ENCODE measurements at regions not wholly inside any gene's neighbourhood (a gene's known extent, or its start where the extent isn't known, plus 50 kb on each side); places are given as distances from the start of the nearest gene placed in this dataset.

- ChIA-PET CTCF (no interaction called here), POLR2A (ENCODE audit: unreplicated experiment) (no interaction called here)
- H3K27me3 ChIP-seq (ENCODE audit: low read length), result no peaks in the 10 kb centered on the region
- DNase-seq, result no peak
- H3K4me3 ChIP-seq (ENCODE audit: low read length), result no peak overlapping the region
- intact Hi-C loops (cut with micrococcal nuclease), result no loop called here
- H3F3A ChIP-seq (ENCODE audit: low read length, unreplicated experiment), result no peaks in the 10 kb centered on the region
- no peaks in the 10 kb centered on the region for H3K9me3 ChIP-seq (ENCODE audit: low read length)
- peaks cover 6% of the 10 kb centered on the region; the same call in 1 of the 2 replicates for H3K4me1 ChIP-seq (ENCODE audit: insufficient read depth, low read length)
- H3K36me3 ChIP-seq (ENCODE audit: low read depth, low read length), result no peaks in the 10 kb centered on the region
- TF ChIP-seq EZH2phosphoT487 (IDR thresholded peaks at IDR 0.05; ENCODE audit: borderline replicate concordance, low read length) (no peak), EZH2 (IDR thresholded peaks at IDR 0.05; ENCODE audit: low read length, unreplicated experiment) (no peak), CTCF (conservative IDR thresholded peaks at IDR 0.05; ENCODE audit: low read depth, low read length) (no peak)
- BruUV-seq (replicated peaks), result no TSS peak
- H4K20me1 ChIP-seq (ENCODE audit: low read length), result no peaks in the 10 kb centered on the region
- H3K9ac ChIP-seq (ENCODE audit: low read length), result no peak overlapping the region
- no peak overlapping the region for H3K4me2 ChIP-seq (ENCODE audit: low read length)
- no peaks in the 10 kb centered on the region for H3K79me2 ChIP-seq (ENCODE audit: low read length)
- H3K27ac ChIP-seq (ENCODE audit: low read length), result no peak overlapping the region
- H3K9me2 ChIP-seq (replicated peaks; ENCODE audit: low read length), result no peaks in the 10 kb centered on the region
- H2AFZ ChIP-seq (ENCODE audit: low read length), result no peak overlapping the region
- ATAC-seq, result no peak
These were observed 77.0 kb downstream of the C5orf15 start for GRCh38 chr5:133891390-133891789.

DNA sequence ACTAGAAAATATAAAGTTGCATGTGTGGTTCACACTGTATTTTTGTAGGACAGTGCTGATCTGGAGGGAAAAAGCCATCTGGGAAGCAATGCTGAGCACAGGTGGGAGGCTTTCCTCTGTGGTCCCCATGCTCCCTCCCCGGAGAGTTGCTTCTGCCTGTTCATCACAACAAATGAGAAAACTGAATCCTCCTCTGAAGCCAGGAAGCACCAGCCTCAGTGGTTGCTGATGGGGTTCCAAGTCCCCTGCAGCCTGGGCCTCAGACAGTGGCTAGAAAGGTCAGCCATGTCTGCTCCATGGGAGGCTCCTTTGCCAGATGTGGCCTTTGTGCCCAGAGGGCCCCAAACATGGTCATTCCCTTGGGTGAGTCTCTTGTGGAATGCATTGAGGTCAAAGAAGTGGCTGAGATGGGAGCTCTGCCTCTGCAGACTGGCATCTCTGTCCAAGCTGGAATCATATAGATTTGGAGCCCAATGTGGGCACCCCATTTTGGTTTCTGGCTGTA is 77.6 kb downstream of the C5orf15 start:
- Histone ChIP-seq H2AFZ (ENCODE audit: low read length) (no peak overlapping the region), H3K9ac (ENCODE audit: low read length) (no peak overlapping the region), H4K20me1 (ENCODE audit: low read length) (no peaks in the 10 kb centered on the region), H3K4me1 (ENCODE audit: insufficient read depth, low read length) (peaks cover 1% of the 10 kb centered on the region; the same call in 1 of the 2 replicates), H3K79me2 (ENCODE audit: low read length) (no peaks in the 10 kb centered on the region), H3K27me3 (ENCODE audit: low read length) (no peaks in the 10 kb centered on the region), H3K9me2 (replicated peaks; ENCODE audit: low read length) (no peaks in the 10 kb centered on the region), H3K36me3 (ENCODE audit: low read depth, low read length) (no peaks in the 10 kb centered on the region), H3K4me3 (ENCODE audit: low read length) (no peak overlapping the region), H3K27ac (ENCODE audit: low read length) (no peak overlapping the region), H3K9me3 (ENCODE audit: low read length) (no peaks in the 10 kb centered on the region), H3F3A (ENCODE audit: low read length, unreplicated experiment) (no peaks in the 10 kb centered on the region), H3K4me2 (ENCODE audit: low read length) (no peak overlapping the region)
- POLR2A ChIA-PET (ENCODE audit: unreplicated experiment), result no interaction called here
- TF ChIP-seq CTCF (conservative IDR thresholded peaks at IDR 0.05; ENCODE audit: low read depth, low read length), result no peak
- TF ChIP-seq EZH2 (IDR thresholded peaks at IDR 0.05; ENCODE audit: low read length, unreplicated experiment), result no peak
- no peak for TF ChIP-seq EZH2phosphoT487 (IDR thresholded peaks at IDR 0.05; ENCODE audit: borderline replicate concordance, low read length)
- DNase-seq, result no peak
- intact Hi-C loops (cut with micrococcal nuclease), result no loop called here
- BruUV-seq (replicated peaks), result no TSS peak
- CTCF ChIA-PET, result no interaction called here
- no peak for ATAC-seq

DNA sequence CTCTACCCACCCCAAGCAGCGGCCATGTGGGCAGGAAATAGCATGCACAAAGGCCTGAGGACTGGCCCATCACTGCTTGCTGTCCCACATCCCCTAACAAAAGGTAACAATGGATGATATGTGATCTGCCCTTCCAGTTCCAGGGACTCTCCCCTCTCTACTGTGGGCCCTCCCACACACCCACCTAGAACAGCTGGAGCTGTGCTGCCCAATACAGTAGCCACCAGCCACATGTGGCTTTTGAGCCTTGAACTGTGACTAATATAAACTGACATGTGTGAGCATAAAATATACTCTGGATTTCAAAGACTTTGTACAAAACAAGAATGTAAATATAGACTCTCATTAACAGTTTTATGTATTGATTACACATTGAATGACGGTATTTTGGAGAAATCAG is 78.1 kb downstream of the C5orf15 start:
- DNase-seq (no peak), ATAC-seq (no peak)
- Histone ChIP-seq H3K9me2 (replicated peaks; ENCODE audit: low read length) (no peaks in the 10 kb centered on the region), H3F3A (ENCODE audit: low read length, unreplicated experiment) (no peaks in the 10 kb centered on the region), H3K27me3 (ENCODE audit: low read length) (no peaks in the 10 kb centered on the region), H3K4me2 (ENCODE audit: low read length) (no peak overlapping the region), H4K20me1 (ENCODE audit: low read length) (no peaks in the 10 kb centered on the region), H3K27ac (ENCODE audit: low read length) (no peak overlapping the region), H3K4me1 (ENCODE audit: insufficient read depth, low read length) (no peaks in the 10 kb centered on the region), H3K4me3 (ENCODE audit: low read length) (no peak overlapping the region), H3K79me2 (ENCODE audit: low read length) (no peaks in the 10 kb centered on the region), H3K9ac (ENCODE audit: low read length) (no peak overlapping the region), H3K36me3 (ENCODE audit: low read depth, low read length) (no peaks in the 10 kb centered on the region), H3K9me3 (ENCODE audit: low read length) (no peaks in the 10 kb centered on the region), H2AFZ (ENCODE audit: low read length) (no peak overlapping the region)
- TF ChIP-seq EZH2 (IDR thresholded peaks at IDR 0.05; ENCODE audit: low read length, unreplicated experiment), result no peak
- ChIA-PET CTCF (no interaction called here), POLR2A (ENCODE audit: unreplicated experiment) (no interaction called here)
- intact Hi-C loops (cut with micrococcal nuclease), result no loop called here
- BruUV-seq (replicated peaks), result no TSS peak

All from PC-3 (cell line).